Activated T-cell treated with anti-CD3 and anti-CD28 coated beads for 4 hours (primary cell): ENCODE measurements at regions not wholly inside any gene's neighbourhood (a gene's known extent, or its start where the extent isn't known, plus 50 kb on each side); places are given as distances from the start of the nearest gene placed in this dataset.
"Not testable (repeated sequence)": the region's sequence is repeated elsewhere in the genome, so short reads cannot be mapped to it uniquely, and the experiment has no call there.

Experiments
- DNase-seq: peaks from one replicate; pipeline ENCODE4 v3.0.0-alpha.2; 2020

- DNase-seq = no peak
These were observed 599.0 kb upstream of the TPK1 start for GRCh38 chr7:145434811-145435210.

- no peak for DNase-seq
These were observed 596.0 kb upstream of the TPK1 start for GRCh38 chr7:145431834-145432233.

DNA sequence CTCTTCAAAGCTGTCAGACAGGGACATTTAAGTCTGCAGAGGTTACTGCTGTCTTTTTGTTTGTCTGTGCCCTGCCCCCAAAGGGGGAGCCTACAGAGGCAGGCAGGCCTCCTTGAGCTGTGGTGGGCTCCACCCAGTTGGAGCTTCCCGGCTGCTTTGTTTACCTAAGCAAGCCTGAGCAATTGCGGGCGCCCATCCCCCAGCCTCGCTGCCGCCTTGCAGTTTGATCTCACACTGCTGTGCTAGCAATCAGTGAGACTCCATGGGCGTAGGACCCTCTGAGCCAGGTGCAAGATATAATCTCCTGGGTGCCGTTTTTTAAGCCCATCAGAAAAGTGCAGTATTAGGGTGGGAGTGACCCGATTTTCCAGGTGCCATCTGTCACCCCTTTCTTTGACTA, 582.6 kb upstream of the TPK1 start:
- DNase-seq = not testable (repeated sequence)

DNA sequence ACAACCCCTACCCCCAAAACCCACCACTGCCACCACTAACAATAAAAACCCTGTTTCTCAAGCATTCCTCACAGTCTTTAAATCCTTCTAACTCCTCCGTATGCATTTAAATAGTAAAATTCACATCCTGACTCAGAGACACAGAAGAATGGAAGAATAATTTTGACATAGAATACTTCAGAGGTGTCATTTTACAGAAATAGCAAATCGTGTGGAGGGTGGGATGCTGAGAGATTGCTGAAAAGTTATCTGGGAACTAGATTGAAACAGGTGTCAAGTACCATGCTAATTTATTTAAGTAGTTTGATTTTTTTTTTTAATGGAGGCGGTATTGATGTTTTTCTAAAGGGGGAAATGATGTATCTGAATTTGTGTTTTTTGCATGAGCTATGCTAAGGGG, 575.2 kb upstream of the TPK1 start:
- DNase-seq = no peak

- no peak for DNase-seq
These were observed 562.9 kb upstream of the TPK1 start for GRCh38 chr7:145398758-145399157.

DNA sequence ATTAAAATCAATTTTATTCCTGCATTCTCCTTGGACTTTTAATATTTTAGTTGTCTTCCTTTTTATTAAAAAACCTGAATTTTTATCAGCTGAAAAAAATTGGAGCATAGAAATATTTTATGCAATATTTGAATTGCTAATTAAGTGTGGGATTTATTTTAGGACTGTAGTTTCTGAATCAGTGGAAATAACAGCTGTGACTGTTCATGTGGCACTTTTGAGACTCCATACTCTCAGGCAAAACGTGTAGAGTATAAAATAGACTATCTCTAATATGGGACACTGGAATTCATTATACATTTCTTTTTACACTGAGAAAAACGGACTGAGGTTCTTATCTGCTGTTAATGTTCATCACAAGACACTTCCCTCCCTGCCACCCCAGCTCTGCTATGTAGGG, 558.3 kb upstream of the TPK1 start:
- no peak for DNase-seq

GRCh38 chr7:145382762-145383161, 546.9 kb upstream of the TPK1 start:
- DNase-seq = no peak

DNA sequence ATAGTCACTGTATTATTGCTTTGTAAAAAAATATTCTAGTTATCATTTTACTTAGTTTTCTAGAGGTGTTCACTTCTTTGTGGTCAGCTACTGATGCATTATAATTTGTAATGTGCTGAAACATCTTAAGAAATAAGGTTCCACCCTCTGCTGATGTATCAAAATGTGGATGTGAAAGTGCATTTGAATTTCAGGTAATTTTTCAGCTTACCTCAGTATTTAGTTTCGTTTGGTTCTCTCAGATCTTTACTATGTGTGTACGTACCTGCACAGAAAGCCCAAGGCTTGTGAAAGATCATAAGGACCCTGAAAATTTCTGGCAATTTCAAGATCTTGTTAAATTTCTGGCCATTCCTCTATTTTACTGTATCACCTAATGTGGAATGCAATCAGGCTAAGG, 542.3 kb upstream of the TPK1 start:
- no peak for DNase-seq

DNA sequence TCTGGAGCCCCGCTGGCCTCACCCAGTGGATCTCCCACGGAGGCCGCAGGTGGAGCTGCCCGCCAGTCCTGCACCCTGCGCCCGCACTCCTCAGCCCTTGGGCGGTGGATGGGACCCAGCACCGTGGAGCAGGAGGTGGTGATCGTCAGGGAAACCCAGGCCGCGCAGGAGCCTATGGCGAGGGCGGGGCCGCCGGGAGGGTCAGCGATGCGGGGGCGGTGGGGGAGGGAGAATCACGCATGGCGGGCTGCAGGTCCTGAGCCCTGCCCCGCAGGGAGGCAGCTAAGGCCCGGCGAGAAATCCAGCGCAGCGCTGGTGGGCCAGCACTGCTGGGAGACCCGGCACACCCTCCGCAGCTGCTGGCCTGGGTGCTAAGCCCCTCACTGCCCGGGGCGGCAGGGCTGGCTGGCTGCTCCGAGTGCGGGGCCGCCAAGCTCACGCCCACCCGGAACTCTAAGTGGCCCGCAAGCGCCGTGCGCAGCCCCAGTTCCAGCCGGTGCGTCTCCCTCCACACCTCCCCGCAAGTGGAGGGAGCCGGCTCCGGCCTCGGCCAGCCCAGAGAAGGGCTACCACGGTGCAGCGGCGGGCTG, 524.8 kb upstream of the TPK1 start:
- DNase-seq = no peak

- DNase-seq = no peak
These were observed 514.5 kb upstream of the TPK1 start for GRCh38 chr7:145350334-145350733.

DNA sequence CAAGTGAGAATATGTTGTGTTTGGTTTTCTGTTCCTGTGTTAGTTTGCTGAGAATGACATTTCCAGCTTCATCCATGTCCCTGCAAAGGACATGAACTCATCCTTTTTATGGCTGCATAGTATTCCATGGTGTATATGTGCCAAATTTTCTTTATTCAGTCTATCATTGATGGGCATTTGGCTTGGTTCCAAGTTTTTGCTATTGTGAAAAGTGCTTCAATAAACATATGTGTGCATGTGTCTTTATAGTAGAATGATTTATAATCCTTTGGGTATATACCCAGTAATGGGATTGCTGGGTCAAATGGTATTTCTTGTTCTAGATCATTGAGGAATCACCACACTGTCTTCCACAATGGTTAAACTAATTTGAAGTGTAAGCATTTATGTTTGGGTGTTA, 513.6 kb upstream of the TPK1 start:
- not testable (repeated sequence) for DNase-seq

DNA sequence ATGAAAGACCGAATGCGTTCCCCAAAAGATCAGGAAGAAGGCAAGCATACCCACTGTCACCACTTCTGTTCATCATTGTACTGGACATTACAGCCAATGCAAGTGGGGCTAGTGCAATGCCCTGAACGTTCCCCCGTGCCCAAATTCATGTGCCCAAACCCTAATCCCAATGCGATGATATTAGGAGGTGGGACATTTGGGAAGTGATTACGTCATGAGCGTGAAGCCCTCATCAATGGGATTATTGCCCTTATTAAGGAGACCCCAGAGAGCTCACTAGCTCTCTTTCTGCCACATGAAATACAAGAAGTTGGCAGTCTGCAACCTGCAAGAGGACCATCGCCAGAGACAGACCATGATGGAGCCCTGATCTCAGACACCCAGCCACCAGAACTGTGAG, 511.4 kb upstream of the TPK1 start:
- no peak for DNase-seq

- no peak for DNase-seq
These were observed 503.5 kb upstream of the TPK1 start for GRCh38 chr7:145339319-145339718.

GRCh38 chr7:145331522-145331921, 495.7 kb upstream of the TPK1 start:
- DNase-seq = no peak

GRCh38 chr7:145331076-145331475, 495.2 kb upstream of the TPK1 start:
- no peak for DNase-seq

- no peak for DNase-seq
These were observed 491.8 kb upstream of the TPK1 start for GRCh38 chr7:145327646-145328045.

GRCh38 chr7:145324081-145324480, 488.2 kb upstream of the TPK1 start:
- no peak for DNase-seq

DNA sequence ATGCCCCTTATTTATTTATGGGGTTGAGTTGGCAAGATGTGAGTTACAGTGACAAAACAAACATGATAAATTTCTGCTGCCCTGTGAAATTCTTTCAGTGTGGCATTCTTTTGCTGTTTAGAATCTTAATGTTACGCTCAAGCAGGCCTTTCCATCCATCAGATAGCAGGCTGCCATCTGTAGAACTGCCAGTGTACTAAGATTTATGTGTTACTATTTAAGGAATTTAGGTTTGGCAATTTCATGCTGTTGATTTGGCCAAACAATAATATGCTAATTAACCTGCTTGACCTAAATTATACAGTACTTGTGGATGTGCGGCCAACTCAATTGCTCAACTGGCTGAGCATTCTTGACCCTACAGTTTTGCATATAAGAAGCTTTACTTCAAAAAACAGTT, 477.7 kb upstream of the TPK1 start:
- DNase-seq = no peak

DNA sequence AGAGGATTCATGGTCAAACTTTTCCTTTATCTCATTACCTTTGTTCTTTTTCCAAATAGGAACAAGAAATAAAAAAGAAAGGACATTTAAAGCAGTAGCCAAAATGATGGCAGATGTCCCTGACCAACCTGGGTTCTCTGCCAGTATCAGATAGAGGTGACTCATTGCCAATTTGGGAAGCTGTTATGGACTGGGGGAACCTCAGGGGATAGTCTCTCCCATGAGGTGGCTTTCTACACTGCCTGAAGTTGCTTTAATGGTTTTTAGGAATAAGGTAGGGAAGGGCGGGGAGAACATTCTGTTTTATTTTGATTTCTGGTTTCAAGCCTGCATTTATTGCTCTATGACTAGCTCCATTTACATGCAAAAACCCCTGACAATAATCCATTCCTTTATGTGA, 457.9 kb upstream of the TPK1 start:
- no peak for DNase-seq

- DNase-seq = no peak
These were observed 457.4 kb upstream of the TPK1 start for GRCh38 chr7:145293228-145293701.

DNA sequence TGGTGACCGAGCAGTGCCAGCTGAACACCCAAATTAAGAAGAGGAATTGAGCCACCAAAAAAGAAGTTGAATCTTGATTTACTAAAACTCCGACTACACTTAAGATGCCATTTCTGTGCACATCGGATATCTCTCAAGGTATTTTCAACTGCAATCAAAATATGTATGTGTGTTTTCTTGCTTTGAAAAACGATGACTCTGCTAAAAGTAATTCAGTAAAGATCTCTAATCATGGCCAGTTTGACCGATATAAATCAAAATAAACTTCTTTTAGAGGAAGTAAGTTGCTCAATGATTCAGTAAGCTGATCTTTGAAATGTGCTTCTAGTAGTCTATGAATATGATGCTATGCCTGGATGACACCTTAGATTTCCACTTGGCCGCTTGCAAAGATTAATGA, 453.5 kb upstream of the TPK1 start:
- DNase-seq = no peak

DNA sequence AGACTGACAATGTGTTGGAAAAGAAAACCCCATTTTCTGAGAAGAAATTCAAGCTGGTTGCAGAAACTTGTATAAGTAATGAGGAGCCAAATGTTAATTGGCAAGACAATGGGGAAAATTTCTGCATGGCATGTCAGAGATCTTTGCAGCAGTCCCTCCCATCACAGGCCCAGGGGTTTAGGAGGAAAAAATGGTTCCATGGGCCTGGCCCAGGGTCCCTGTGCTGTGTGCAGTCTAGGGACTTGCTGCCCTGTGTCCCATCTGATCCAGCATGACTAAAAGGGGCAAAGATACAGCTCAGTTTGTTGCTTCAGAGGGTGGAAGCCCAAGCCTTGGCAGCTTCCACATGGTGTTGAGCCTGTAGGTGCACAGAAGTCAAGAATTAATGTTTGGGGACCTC, 440.3 kb upstream of the TPK1 start:
- DNase-seq = no peak

- DNase-seq = no peak
These were observed 433.7 kb upstream of the TPK1 start for GRCh38 chr7:145269418-145270161.

DNA sequence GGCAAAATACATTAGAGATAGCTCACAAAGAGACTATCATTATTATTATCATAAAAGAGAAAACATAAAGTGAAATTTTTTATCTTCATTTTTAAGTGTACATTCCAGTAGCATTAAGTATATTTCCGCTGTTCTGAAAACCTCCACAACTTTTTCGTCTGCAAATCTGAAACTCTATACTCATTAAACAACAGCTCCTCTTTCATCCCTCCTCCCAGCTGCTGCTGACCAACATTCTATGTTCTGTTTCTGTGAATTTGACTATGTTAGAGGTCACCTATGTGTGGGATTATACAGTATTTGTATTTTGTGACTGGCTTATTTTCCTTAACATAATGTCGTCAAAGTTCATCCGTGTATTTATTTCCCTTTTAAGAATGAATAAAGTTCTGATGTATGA, 429.3 kb upstream of the TPK1 start:
- DNase-seq = no peak

- DNase-seq = no peak
These were observed 428.0 kb upstream of the TPK1 start for GRCh38 chr7:145263886-145264285.
